ENCODE measurements at regions not wholly inside any gene's neighbourhood (a gene's known extent, or its start where the extent isn't known, plus 50 kb on each side); places are given as distances from the start of the nearest gene placed in this dataset.
A peak's percentile ranks its signal among the peaks of the same experiment; 100 is the strongest.

- Histone ChIP-seq H3K79me2 (ENCODE audit: insufficient read depth, low read depth) (no peaks in the 10 kb centered on the region), H3K9ac (peak overlapping the region; percentile 29; the same call in 1 of the 2 replicates), H3K4me2 (peak overlapping the region; percentile 98), H3K27ac (no peak overlapping the region), H3K36me3 (ENCODE audit: insufficient read depth) (no peaks in the 10 kb centered on the region), H3K27me3 (ENCODE audit: insufficient read depth, low read depth) (peaks cover 61% of the 10 kb centered on the region), H3K4me1 (ENCODE audit: low read depth, poor library complexity, severe bottlenecking) (peaks cover 38% of the 10 kb centered on the region), H3K4me3 (IDR thresholded peaks at IDR 0.05; ENCODE audit: insufficient read depth, low read depth, low read length) (no peak overlapping the region), H4K20me1 (ENCODE audit: insufficient read depth) (no peaks in the 10 kb centered on the region), H2AFZ (ENCODE audit: low read depth) (peak overlapping the region; percentile 49; the same call in 1 of the 2 replicates)
- TF ChIP-seq CTCF (conservative IDR thresholded peaks at IDR 0.05; ENCODE audit: low read depth, low read length), result no peak
Measured at GRCh38 chr16:85555719-85556455, 57.2 kb upstream of the GSE1 start.

- TF ChIP-seq CTCF (conservative IDR thresholded peaks at IDR 0.05; ENCODE audit: low read depth, low read length), result no peak
- Histone ChIP-seq H3K27me3 (ENCODE audit: insufficient read depth, low read depth) (peaks cover 64% of the 10 kb centered on the region), H3K79me2 (ENCODE audit: insufficient read depth, low read depth) (no peaks in the 10 kb centered on the region), H3K4me3 (IDR thresholded peaks at IDR 0.05; ENCODE audit: insufficient read depth, low read depth, low read length) (no peak overlapping the region), H2AFZ (ENCODE audit: low read depth) (peak overlapping the region; percentile 49; the same call in 1 of the 2 replicates), H3K4me2 (peak overlapping the region; percentile 98), H4K20me1 (ENCODE audit: insufficient read depth) (no peaks in the 10 kb centered on the region), H3K4me1 (ENCODE audit: low read depth, poor library complexity, severe bottlenecking) (peaks cover 38% of the 10 kb centered on the region), H3K36me3 (ENCODE audit: insufficient read depth) (no peaks in the 10 kb centered on the region), H3K9ac (peak overlapping the region; percentile 29; the same call in 1 of the 2 replicates), H3K27ac (no peak overlapping the region)
Measured at GRCh38 chr16:85556456-85557082, 56.6 kb upstream of the GSE1 start.

GRCh38 chr16:85557083-85557970, 55.8 kb upstream of the GSE1 start:
- peak overlapping the region; percentile 29; the same call in 1 of the 2 replicates for H3K9ac ChIP-seq
- no peak overlapping the region for H3K4me3 ChIP-seq (IDR thresholded peaks at IDR 0.05; ENCODE audit: insufficient read depth, low read depth, low read length)
- H2AFZ ChIP-seq (ENCODE audit: low read depth), result peak overlapping the region; percentile 49; the same call in 1 of the 2 replicates
- H3K79me2 ChIP-seq (ENCODE audit: insufficient read depth, low read depth), result no peaks in the 10 kb centered on the region
- no peak for TF ChIP-seq CTCF (conservative IDR thresholded peaks at IDR 0.05; ENCODE audit: low read depth, low read length)
- peaks cover 38% of the 10 kb centered on the region for H3K4me1 ChIP-seq (ENCODE audit: low read depth, poor library complexity, severe bottlenecking)
- no peaks in the 10 kb centered on the region for H4K20me1 ChIP-seq (ENCODE audit: insufficient read depth)
- H3K27ac ChIP-seq, result no peak overlapping the region
- H3K27me3 ChIP-seq (ENCODE audit: insufficient read depth, low read depth), result peaks cover 65% of the 10 kb centered on the region
- H3K4me2 ChIP-seq, result peak overlapping the region; percentile 98
- no peaks in the 10 kb centered on the region for H3K36me3 ChIP-seq (ENCODE audit: insufficient read depth)

- peak overlapping the region; percentile 98 for H3K4me2 ChIP-seq
- no peak overlapping the region for H2AFZ ChIP-seq (ENCODE audit: low read depth)
- no peak for TF ChIP-seq CTCF (conservative IDR thresholded peaks at IDR 0.05; ENCODE audit: low read depth, low read length)
- H3K4me3 ChIP-seq (IDR thresholded peaks at IDR 0.05; ENCODE audit: insufficient read depth, low read depth, low read length), result no peak overlapping the region
- H4K20me1 ChIP-seq (ENCODE audit: insufficient read depth), result no peaks in the 10 kb centered on the region
- H3K4me1 ChIP-seq (ENCODE audit: low read depth, poor library complexity, severe bottlenecking), result peaks cover 34% of the 10 kb centered on the region
- no peak overlapping the region for H3K9ac ChIP-seq
- H3K27me3 ChIP-seq (ENCODE audit: insufficient read depth, low read depth), result peaks cover 67% of the 10 kb centered on the region
- H3K27ac ChIP-seq, result no peak overlapping the region
- no peaks in the 10 kb centered on the region for H3K36me3 ChIP-seq (ENCODE audit: insufficient read depth)
- no peaks in the 10 kb centered on the region for H3K79me2 ChIP-seq (ENCODE audit: insufficient read depth, low read depth)
Measured at GRCh38 chr16:85557971-85558657, 55.0 kb upstream of the GSE1 start.

Measured in KMS-11 (cell line).